ENCODE measurements at regions not wholly inside any gene's neighbourhood (a gene's known extent, or its start where the extent isn't known, plus 50 kb on each side); places are given as distances from the start of the nearest gene placed in this dataset.
"Not testable (repeated sequence)": the region's sequence is repeated elsewhere in the genome, so short reads cannot be mapped to it uniquely, and the experiment has no call there.

GRCh38 chr2:203619267-203619878 is 84.3 kb upstream of the RAPH1 start:
- TF ChIP-seq, protein P1, sequence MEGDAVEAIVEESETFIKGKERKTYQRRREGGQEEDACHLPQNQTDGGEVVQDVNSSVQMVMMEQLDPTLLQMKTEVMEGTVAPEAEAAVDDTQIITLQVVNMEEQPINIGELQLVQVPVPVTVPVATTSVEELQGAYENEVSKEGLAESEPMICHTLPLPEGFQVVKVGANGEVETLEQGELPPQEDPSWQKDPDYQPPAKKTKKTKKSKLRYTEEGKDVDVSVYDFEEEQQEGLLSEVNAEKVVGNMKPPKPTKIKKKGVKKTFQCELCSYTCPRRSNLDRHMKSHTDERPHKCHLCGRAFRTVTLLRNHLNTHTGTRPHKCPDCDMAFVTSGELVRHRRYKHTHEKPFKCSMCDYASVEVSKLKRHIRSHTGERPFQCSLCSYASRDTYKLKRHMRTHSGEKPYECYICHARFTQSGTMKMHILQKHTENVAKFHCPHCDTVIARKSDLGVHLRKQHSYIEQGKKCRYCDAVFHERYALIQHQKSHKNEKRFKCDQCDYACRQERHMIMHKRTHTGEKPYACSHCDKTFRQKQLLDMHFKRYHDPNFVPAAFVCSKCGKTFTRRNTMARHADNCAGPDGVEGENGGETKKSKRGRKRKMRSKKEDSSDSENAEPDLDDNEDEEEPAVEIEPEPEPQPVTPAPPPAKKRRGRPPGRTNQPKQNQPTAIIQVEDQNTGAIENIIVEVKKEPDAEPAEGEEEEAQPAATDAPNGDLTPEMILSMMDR (IDR thresholded peaks at IDR 0.05; ENCODE audit: unreplicated experiment): no peak

DNA sequence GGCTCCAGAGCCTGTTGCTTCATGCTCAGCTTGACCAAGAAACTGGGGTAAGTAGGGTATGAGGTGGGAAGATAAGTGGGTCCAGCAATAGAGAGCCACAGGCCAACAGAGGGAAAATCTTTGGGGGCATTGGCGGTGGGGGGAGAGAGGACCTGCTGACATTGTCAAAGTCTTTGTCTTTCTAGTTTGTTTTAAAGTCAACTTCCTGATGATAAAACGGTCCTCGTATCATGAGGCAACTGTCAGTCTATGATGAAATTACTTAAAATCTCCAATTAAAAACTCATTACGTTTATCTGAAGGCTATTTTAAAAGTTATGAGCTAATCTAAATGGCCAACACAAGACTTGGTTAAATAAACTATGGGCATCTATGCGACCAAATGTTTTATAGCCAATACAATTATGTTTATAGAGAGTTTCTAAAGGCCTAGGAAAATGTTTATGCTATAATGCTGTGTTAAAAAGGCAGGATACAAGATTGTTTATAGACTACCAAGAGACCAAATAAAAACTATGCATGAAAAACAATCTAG is 84.4 kb upstream of the CD28 start:
- no peaks in the 10 kb centered on the region for H3K36me3 Mint-ChIP-seq (ENCODE audit: low read depth, unreplicated experiment)
- TF ChIP-seq, protein P1 (IDR thresholded peaks at IDR 0.05; ENCODE audit: unreplicated experiment): no peak
- no peak for DNase-seq (ENCODE audit: low spot score)
- H3K4me1 Mint-ChIP-seq (ENCODE audit: unreplicated experiment): no peaks in the 10 kb centered on the region
- peaks cover 2% of the 10 kb centered on the region for H3K27me3 Mint-ChIP-seq (ENCODE audit: unreplicated experiment)
- no peaks in the 10 kb centered on the region for H3K9me3 Mint-ChIP-seq (ENCODE audit: unreplicated experiment)
- no peak overlapping the region for H3K27ac Mint-ChIP-seq (ENCODE audit: unreplicated experiment)
- H3K4me3 Mint-ChIP-seq (ENCODE audit: unreplicated experiment): no peak overlapping the region

More at GRCh38 chr2:203619267-203619878, 84.3 kb upstream of the RAPH1 start:
- DNase-seq (ENCODE audit: low spot score): no peak
- H3K36me3 Mint-ChIP-seq (ENCODE audit: low read depth, unreplicated experiment): peaks cover 3% of the 10 kb centered on the region
- H3K4me1 Mint-ChIP-seq (ENCODE audit: unreplicated experiment): no peaks in the 10 kb centered on the region
- H3K9me3 Mint-ChIP-seq (ENCODE audit: unreplicated experiment): no peaks in the 10 kb centered on the region
- no peak overlapping the region for H3K27ac Mint-ChIP-seq (ENCODE audit: unreplicated experiment)
- H3K27me3 Mint-ChIP-seq (ENCODE audit: unreplicated experiment): peaks cover 2% of the 10 kb centered on the region
- no peak overlapping the region for H3K4me3 Mint-ChIP-seq (ENCODE audit: unreplicated experiment)

GRCh38 chr2:203623096-203623495 is 83.3 kb upstream of the CD28 start:
- H3K9me3 Mint-ChIP-seq (ENCODE audit: unreplicated experiment): no peaks in the 10 kb centered on the region
- DNase-seq (ENCODE audit: low spot score): no peak
- H3K27me3 Mint-ChIP-seq (ENCODE audit: unreplicated experiment): peaks cover 2% of the 10 kb centered on the region
- TF ChIP-seq, protein P1 (IDR thresholded peaks at IDR 0.05; ENCODE audit: unreplicated experiment): no peak
- H3K4me1 Mint-ChIP-seq (ENCODE audit: unreplicated experiment): no peaks in the 10 kb centered on the region
- H3K27ac Mint-ChIP-seq (ENCODE audit: unreplicated experiment): no peak overlapping the region
- H3K4me3 Mint-ChIP-seq (ENCODE audit: unreplicated experiment): no peak overlapping the region
- H3K36me3 Mint-ChIP-seq (ENCODE audit: low read depth, unreplicated experiment): no peaks in the 10 kb centered on the region

- H3K4me3 Mint-ChIP-seq (ENCODE audit: unreplicated experiment): no peak overlapping the region
- no peak for DNase-seq (ENCODE audit: low spot score)
- H3K27me3 Mint-ChIP-seq (ENCODE audit: unreplicated experiment): peaks cover 2% of the 10 kb centered on the region
- no peaks in the 10 kb centered on the region for H3K36me3 Mint-ChIP-seq (ENCODE audit: low read depth, unreplicated experiment)
- no peaks in the 10 kb centered on the region for H3K9me3 Mint-ChIP-seq (ENCODE audit: unreplicated experiment)
- H3K4me1 Mint-ChIP-seq (ENCODE audit: unreplicated experiment): no peaks in the 10 kb centered on the region
- TF ChIP-seq, protein P1 (IDR thresholded peaks at IDR 0.05; ENCODE audit: unreplicated experiment): no peak
- no peak overlapping the region for H3K27ac Mint-ChIP-seq (ENCODE audit: unreplicated experiment)
Observed at GRCh38 chr2:203623661-203624060, 82.8 kb upstream of the CD28 start.

- no peak overlapping the region for H3K4me3 Mint-ChIP-seq (ENCODE audit: unreplicated experiment)
- no peak for DNase-seq (ENCODE audit: low spot score)
- no peaks in the 10 kb centered on the region for H3K9me3 Mint-ChIP-seq (ENCODE audit: unreplicated experiment)
- no peaks in the 10 kb centered on the region for H3K36me3 Mint-ChIP-seq (ENCODE audit: low read depth, unreplicated experiment)
- H3K27ac Mint-ChIP-seq (ENCODE audit: unreplicated experiment): no peak overlapping the region
- TF ChIP-seq, protein P1 (IDR thresholded peaks at IDR 0.05; ENCODE audit: unreplicated experiment): no peak
- H3K27me3 Mint-ChIP-seq (ENCODE audit: unreplicated experiment): no peaks in the 10 kb centered on the region
- H3K4me1 Mint-ChIP-seq (ENCODE audit: unreplicated experiment): no peaks in the 10 kb centered on the region
Observed at GRCh38 chr2:203625701-203626100, 80.7 kb upstream of the CD28 start.

DNA sequence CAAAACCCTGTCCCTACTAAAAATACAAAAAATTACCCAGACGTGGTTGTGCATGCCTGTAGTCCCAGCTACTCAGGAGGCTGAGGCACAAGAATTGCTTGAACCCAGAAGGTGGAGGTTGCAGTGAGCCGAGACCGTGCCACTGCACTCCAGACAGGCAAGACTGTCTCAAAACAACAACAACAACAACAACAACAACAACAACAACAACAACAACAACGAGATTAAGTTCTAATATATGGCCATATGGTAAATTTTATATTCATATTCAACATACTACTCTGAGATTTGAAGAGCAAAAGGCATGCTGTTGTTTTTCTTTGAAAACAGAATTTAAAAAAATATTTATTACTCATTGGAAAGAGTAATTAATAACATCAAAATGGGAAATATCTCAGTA is 80.2 kb upstream of the CD28 start:
- H3K36me3 Mint-ChIP-seq (ENCODE audit: low read depth, unreplicated experiment); H3K27me3 Mint-ChIP-seq (ENCODE audit: unreplicated experiment); H3K4me3 Mint-ChIP-seq (ENCODE audit: unreplicated experiment); H3K27ac Mint-ChIP-seq (ENCODE audit: unreplicated experiment); H3K4me1 Mint-ChIP-seq (ENCODE audit: unreplicated experiment); H3K9me3 Mint-ChIP-seq (ENCODE audit: unreplicated experiment); DNase-seq (ENCODE audit: low spot score): not testable (repeated sequence)
